ENCODE measurements at regions not wholly inside any gene's neighbourhood (a gene's known extent, or its start where the extent isn't known, plus 50 kb on each side); places are given as distances from the start of the nearest gene placed in this dataset.

DNA sequence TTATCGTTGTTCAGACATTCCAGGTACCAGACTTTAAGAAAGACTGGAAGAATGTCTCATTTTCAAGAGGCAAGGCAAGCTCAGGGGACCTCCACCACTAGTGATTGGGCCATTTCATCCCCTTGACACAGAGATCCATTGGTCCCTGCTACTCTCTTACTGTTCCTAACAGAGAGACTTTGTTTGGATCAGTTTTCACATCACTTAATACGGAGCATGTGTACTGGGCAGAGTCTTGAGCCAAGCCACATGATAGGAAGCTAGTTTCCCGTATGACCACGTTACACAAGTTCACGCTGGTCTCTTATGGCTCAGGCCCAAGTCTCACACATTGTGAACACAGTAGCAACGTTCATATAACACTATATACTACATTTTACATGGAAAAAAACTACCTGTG is 269.9 kb downstream of the BAMBI start:
- TF ChIP-seq CTCF (conservative IDR thresholded peaks at IDR 0.05; ENCODE audit: low read depth in 2 of 2) (no peak), EZH2 (IDR thresholded peaks at IDR 0.05; ENCODE audit: low read depth, unreplicated experiment) (no peak), CREB1 (CRISPR knock-in tag; IDR thresholded peaks at IDR 0.05; ENCODE audit: low read depth) (no peak), POLR2AphosphoS5 (IDR thresholded peaks at IDR 0.05; ENCODE audit: low read depth) (no peak), EZH2phosphoT487 (IDR thresholded peaks at IDR 0.05; ENCODE audit: unreplicated experiment) (no peak), ETS1 (IDR thresholded peaks at IDR 0.05) (no peak), JUNB (IDR thresholded peaks at IDR 0.05; ENCODE audit: unreplicated experiment) (no peak), ZNF331 (CRISPR knock-in tag; IDR thresholded peaks at IDR 0.05; ENCODE audit: low read depth) (no peak), STAT1 (IDR thresholded peaks at IDR 0.05; ENCODE audit: unreplicated experiment) (no peak), ZNF114 (CRISPR knock-in tag; IDR thresholded peaks at IDR 0.05) (no peak), NANOG (IDR thresholded peaks at IDR 0.05; ENCODE audit: borderline replicate concordance) (no peak)
- TF ChIP-seq, protein P1, sequence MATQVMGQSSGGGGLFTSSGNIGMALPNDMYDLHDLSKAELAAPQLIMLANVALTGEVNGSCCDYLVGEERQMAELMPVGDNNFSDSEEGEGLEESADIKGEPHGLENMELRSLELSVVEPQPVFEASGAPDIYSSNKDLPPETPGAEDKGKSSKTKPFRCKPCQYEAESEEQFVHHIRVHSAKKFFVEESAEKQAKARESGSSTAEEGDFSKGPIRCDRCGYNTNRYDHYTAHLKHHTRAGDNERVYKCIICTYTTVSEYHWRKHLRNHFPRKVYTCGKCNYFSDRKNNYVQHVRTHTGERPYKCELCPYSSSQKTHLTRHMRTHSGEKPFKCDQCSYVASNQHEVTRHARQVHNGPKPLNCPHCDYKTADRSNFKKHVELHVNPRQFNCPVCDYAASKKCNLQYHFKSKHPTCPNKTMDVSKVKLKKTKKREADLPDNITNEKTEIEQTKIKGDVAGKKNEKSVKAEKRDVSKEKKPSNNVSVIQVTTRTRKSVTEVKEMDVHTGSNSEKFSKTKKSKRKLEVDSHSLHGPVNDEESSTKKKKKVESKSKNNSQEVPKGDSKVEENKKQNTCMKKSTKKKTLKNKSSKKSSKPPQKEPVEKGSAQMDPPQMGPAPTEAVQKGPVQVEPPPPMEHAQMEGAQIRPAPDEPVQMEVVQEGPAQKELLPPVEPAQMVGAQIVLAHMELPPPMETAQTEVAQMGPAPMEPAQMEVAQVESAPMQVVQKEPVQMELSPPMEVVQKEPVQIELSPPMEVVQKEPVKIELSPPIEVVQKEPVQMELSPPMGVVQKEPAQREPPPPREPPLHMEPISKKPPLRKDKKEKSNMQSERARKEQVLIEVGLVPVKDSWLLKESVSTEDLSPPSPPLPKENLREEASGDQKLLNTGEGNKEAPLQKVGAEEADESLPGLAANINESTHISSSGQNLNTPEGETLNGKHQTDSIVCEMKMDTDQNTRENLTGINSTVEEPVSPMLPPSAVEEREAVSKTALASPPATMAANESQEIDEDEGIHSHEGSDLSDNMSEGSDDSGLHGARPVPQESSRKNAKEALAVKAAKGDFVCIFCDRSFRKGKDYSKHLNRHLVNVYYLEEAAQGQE (IDR thresholded peaks at IDR 0.05; ENCODE audit: unreplicated experiment): no peak

Data from GM23338 (cell line).